IgD-negative memory B cell (primary cell): ENCODE measurements at regions not wholly inside any gene's neighbourhood (a gene's known extent, or its start where the extent isn't known, plus 50 kb on each side); places are given as distances from the start of the nearest gene placed in this dataset.

Experiments used
- H3K27ac Mint-ChIP-seq, 3 donors: one replicate each; pipeline ENCODE4 v1.8.0; 2020 to 2022; ENCODE audit warnings: mild to moderate bottlenecking in 3 of 3, mixed read lengths in 3 of 3, moderate library complexity in 1 of 3
- H3K27me3 Mint-ChIP-seq: one replicate; pipeline ENCODE4 v1.8.0; 2021; ENCODE audit warnings: mixed read lengths
- H3K36me3 Mint-ChIP-seq: one replicate; pipeline ENCODE4 v1.8.0; 2020; ENCODE audit warnings: mild to moderate bottlenecking, mixed read lengths
- H3K4me1 Mint-ChIP-seq, 3 donors: one replicate each; pipeline ENCODE4 v1.8.0; 2020 to 2022; ENCODE audit warnings: mixed read lengths in 3 of 3, mild to moderate bottlenecking in 1 of 3
- H3K4me3 Mint-ChIP-seq, 4 donors: one replicate each; pipeline ENCODE4 v1.8.0; 2020 to 2022; ENCODE audit warnings: mild to moderate bottlenecking in 4 of 4, mixed read lengths in 4 of 4, moderate library complexity in 3 of 4
- H3K9me3 Mint-ChIP-seq, 3 donors: one replicate each; pipeline ENCODE4 v1.8.0; 2020 to 2021; ENCODE audit warnings: mixed read lengths in 3 of 3, mild to moderate bottlenecking in 1 of 3

GRCh38 chr3:75967071-75967470 lies 181.7 kb upstream of the ZNF717 start:
- peaks cover 0 to 21% (median 0%) of the 10 kb centered on the region in 3 donors for H3K9me3 Mint-ChIP-seq
- H3K27ac Mint-ChIP-seq: no peak overlapping the region
- H3K27me3 Mint-ChIP-seq: no peaks in the 10 kb centered on the region
- H3K4me1 Mint-ChIP-seq: no peaks in the 10 kb centered on the region
- H3K36me3 Mint-ChIP-seq: no peaks in the 10 kb centered on the region
- H3K4me3 Mint-ChIP-seq: no peak overlapping the region

GRCh38 chr3:75978686-75979085 lies 193.3 kb upstream of the ZNF717 start:
- no peak overlapping the region for H3K4me3 Mint-ChIP-seq
- peaks cover 3 to 22% (median 6%) of the 10 kb centered on the region in 3 donors for H3K9me3 Mint-ChIP-seq
- H3K4me1 Mint-ChIP-seq: no peaks in the 10 kb centered on the region

GRCh38 chr3:75981401-75981800 lies 196.1 kb upstream of the ZNF717 start:
- no peaks in the 10 kb centered on the region for H3K27me3 Mint-ChIP-seq
- H3K4me3 Mint-ChIP-seq: no peak overlapping the region
- H3K4me1 Mint-ChIP-seq: no peaks in the 10 kb centered on the region
- H3K36me3 Mint-ChIP-seq: no peaks in the 10 kb centered on the region
- H3K9me3 Mint-ChIP-seq: peaks cover 2 to 17% (median 3%) of the 10 kb centered on the region in 3 donors
- no peak overlapping the region for H3K27ac Mint-ChIP-seq

More at GRCh38 chr3:75978686-75979085, 193.3 kb upstream of the ZNF717 start:
- Mint-ChIP-seq H3K36me3 (no peaks in the 10 kb centered on the region), H3K27ac (no peak overlapping the region), H3K27me3 (no peaks in the 10 kb centered on the region)

GRCh38 chr3:75982151-75982550 lies 196.8 kb upstream of the ZNF717 start:
- Mint-ChIP-seq H3K36me3 (no peaks in the 10 kb centered on the region), H3K27ac (no peak overlapping the region), H3K9me3 (peaks cover 2 to 17% (median 3%) of the 10 kb centered on the region in 3 donors), H3K27me3 (no peaks in the 10 kb centered on the region), H3K4me3 (no peak overlapping the region), H3K4me1 (no peaks in the 10 kb centered on the region)

GRCh38 chr3:75983111-75983510 lies 197.8 kb upstream of the ZNF717 start:
- H3K36me3 Mint-ChIP-seq: no peaks in the 10 kb centered on the region
- no peak overlapping the region for H3K4me3 Mint-ChIP-seq
- H3K27ac Mint-ChIP-seq: no peak overlapping the region
- H3K9me3 Mint-ChIP-seq: peaks cover 2 to 17% (median 3%) of the 10 kb centered on the region in 3 donors
- no peaks in the 10 kb centered on the region for H3K27me3 Mint-ChIP-seq
- H3K4me1 Mint-ChIP-seq: no peaks in the 10 kb centered on the region

GRCh38 chr3:75983609-75984290 lies 198.4 kb upstream of the ZNF717 start:
- no peaks in the 10 kb centered on the region for H3K27me3 Mint-ChIP-seq
- H3K9me3 Mint-ChIP-seq: peaks cover 2 to 14% (median 6%) of the 10 kb centered on the region in 3 donors
- H3K4me1 Mint-ChIP-seq: no peaks in the 10 kb centered on the region
- H3K27ac Mint-ChIP-seq: no peak overlapping the region
- no peaks in the 10 kb centered on the region for H3K36me3 Mint-ChIP-seq
- no peak overlapping the region for H3K4me3 Mint-ChIP-seq

GRCh38 chr3:75985432-75985831 lies 200.1 kb upstream of the ZNF717 start:
- Mint-ChIP-seq H3K9me3 (peaks cover 2 to 10% (median 6%) of the 10 kb centered on the region in 3 donors), H3K27me3 (no peaks in the 10 kb centered on the region), H3K27ac (no peak overlapping the region), H3K4me3 (no peak overlapping the region), H3K4me1 (no peaks in the 10 kb centered on the region), H3K36me3 (no peaks in the 10 kb centered on the region)

- no peaks in the 10 kb centered on the region for H3K36me3 Mint-ChIP-seq
- H3K9me3 Mint-ChIP-seq: peaks cover 0 to 19% (median 0%) of the 10 kb centered on the region in 3 donors
- H3K4me1 Mint-ChIP-seq: no peaks in the 10 kb centered on the region
- no peak overlapping the region for H3K27ac Mint-ChIP-seq
- no peak overlapping the region for H3K4me3 Mint-ChIP-seq
- H3K27me3 Mint-ChIP-seq: no peaks in the 10 kb centered on the region
These were observed 224.9 kb upstream of the ZNF717 start for GRCh38 chr3:76010252-76010651.

GRCh38 chr3:76011121-76011520 lies 225.8 kb upstream of the ZNF717 start:
- H3K36me3 Mint-ChIP-seq: no peaks in the 10 kb centered on the region
- H3K9me3 Mint-ChIP-seq: peaks cover 0 to 18% (median 0%) of the 10 kb centered on the region in 3 donors
- no peak overlapping the region for H3K4me3 Mint-ChIP-seq
- H3K27me3 Mint-ChIP-seq: no peaks in the 10 kb centered on the region
- H3K4me1 Mint-ChIP-seq: no peaks in the 10 kb centered on the region
- H3K27ac Mint-ChIP-seq: no peak overlapping the region

- H3K4me1 Mint-ChIP-seq: no peaks in the 10 kb centered on the region
These were observed 230.1 kb upstream of the ZNF717 start for GRCh38 chr3:76015496-76015895.

GRCh38 chr3:76016111-76016510 lies 230.8 kb upstream of the ZNF717 start:
- peaks cover 0 to 12% (median 3%) of the 10 kb centered on the region in 3 donors for H3K9me3 Mint-ChIP-seq
- no peaks in the 10 kb centered on the region for H3K36me3 Mint-ChIP-seq
- H3K4me3 Mint-ChIP-seq: no peak overlapping the region
- no peaks in the 10 kb centered on the region for H3K27me3 Mint-ChIP-seq
- no peaks in the 10 kb centered on the region for H3K4me1 Mint-ChIP-seq
- H3K27ac Mint-ChIP-seq: no peak overlapping the region

More at GRCh38 chr3:76015496-76015895, 230.1 kb upstream of the ZNF717 start:
- no peaks in the 10 kb centered on the region for H3K27me3 Mint-ChIP-seq
- no peak overlapping the region for H3K27ac Mint-ChIP-seq
- peaks cover 0 to 12% (median 3%) of the 10 kb centered on the region in 3 donors for H3K9me3 Mint-ChIP-seq
- no peaks in the 10 kb centered on the region for H3K36me3 Mint-ChIP-seq
- H3K4me3 Mint-ChIP-seq: no peak overlapping the region

GRCh38 chr3:76016769-76017439 lies 231.6 kb upstream of the ZNF717 start:
- H3K27ac Mint-ChIP-seq: no peak overlapping the region
- no peak overlapping the region for H3K4me3 Mint-ChIP-seq
- no peaks in the 10 kb centered on the region for H3K4me1 Mint-ChIP-seq
- peaks cover 0 to 12% (median 3%) of the 10 kb centered on the region in 3 donors for H3K9me3 Mint-ChIP-seq
- no peaks in the 10 kb centered on the region for H3K27me3 Mint-ChIP-seq
- no peaks in the 10 kb centered on the region for H3K36me3 Mint-ChIP-seq

GRCh38 chr3:76021376-76021775 lies 236.0 kb upstream of the ZNF717 start:
- H3K9me3 Mint-ChIP-seq: peaks cover 0 to 16% (median 3%) of the 10 kb centered on the region in 3 donors
- no peaks in the 10 kb centered on the region for H3K27me3 Mint-ChIP-seq
- no peaks in the 10 kb centered on the region for H3K4me1 Mint-ChIP-seq
- no peaks in the 10 kb centered on the region for H3K36me3 Mint-ChIP-seq
- no peak overlapping the region for H3K4me3 Mint-ChIP-seq
- H3K27ac Mint-ChIP-seq: no peak overlapping the region

GRCh38 chr3:76024640-76025039 lies 239.3 kb upstream of the ZNF717 start:
- Mint-ChIP-seq H3K4me1 (no peaks in the 10 kb centered on the region), H3K9me3 (peaks cover 0 to 9% (median 0%) of the 10 kb centered on the region in 3 donors), H3K36me3 (no peaks in the 10 kb centered on the region), H3K27ac (no peak overlapping the region), H3K27me3 (no peaks in the 10 kb centered on the region), H3K4me3 (no peak overlapping the region)

- Mint-ChIP-seq H3K9me3 (peaks cover 0 to 9% (median 5%) of the 10 kb centered on the region in 3 donors), H3K4me3 (no peak overlapping the region), H3K36me3 (no peaks in the 10 kb centered on the region), H3K27me3 (no peaks in the 10 kb centered on the region), H3K4me1 (no peaks in the 10 kb centered on the region), H3K27ac (no peak overlapping the region)
These were observed 240.2 kb upstream of the ZNF717 start for GRCh38 chr3:76025561-76025960.

- H3K4me3 Mint-ChIP-seq: no peak overlapping the region
- H3K4me1 Mint-ChIP-seq: no peaks in the 10 kb centered on the region
- no peak overlapping the region for H3K27ac Mint-ChIP-seq
- H3K27me3 Mint-ChIP-seq: no peaks in the 10 kb centered on the region
- H3K9me3 Mint-ChIP-seq: peaks cover 0 to 9% (median 6%) of the 10 kb centered on the region in 3 donors
- no peaks in the 10 kb centered on the region for H3K36me3 Mint-ChIP-seq
These were observed 241.0 kb upstream of the ZNF717 start for GRCh38 chr3:76026379-76026778.
